ENCODE measurements at regions not wholly inside any gene's neighbourhood (a gene's known extent, or its start where the extent isn't known, plus 50 kb on each side); places are given as distances from the start of the nearest gene placed in this dataset.

GRCh38 chr9:111192650-111193049 is 137.4 kb downstream of the OR2K2 start:
- H3K27ac ChIP-seq: no peak overlapping the region
- ATAC-seq (no peak), DNase-seq (no peak)
- no peaks in the 10 kb centered on the region for H3K4me1 ChIP-seq
- H3K4me3 ChIP-seq: no peak overlapping the region
- TF ChIP-seq, protein P1, sequence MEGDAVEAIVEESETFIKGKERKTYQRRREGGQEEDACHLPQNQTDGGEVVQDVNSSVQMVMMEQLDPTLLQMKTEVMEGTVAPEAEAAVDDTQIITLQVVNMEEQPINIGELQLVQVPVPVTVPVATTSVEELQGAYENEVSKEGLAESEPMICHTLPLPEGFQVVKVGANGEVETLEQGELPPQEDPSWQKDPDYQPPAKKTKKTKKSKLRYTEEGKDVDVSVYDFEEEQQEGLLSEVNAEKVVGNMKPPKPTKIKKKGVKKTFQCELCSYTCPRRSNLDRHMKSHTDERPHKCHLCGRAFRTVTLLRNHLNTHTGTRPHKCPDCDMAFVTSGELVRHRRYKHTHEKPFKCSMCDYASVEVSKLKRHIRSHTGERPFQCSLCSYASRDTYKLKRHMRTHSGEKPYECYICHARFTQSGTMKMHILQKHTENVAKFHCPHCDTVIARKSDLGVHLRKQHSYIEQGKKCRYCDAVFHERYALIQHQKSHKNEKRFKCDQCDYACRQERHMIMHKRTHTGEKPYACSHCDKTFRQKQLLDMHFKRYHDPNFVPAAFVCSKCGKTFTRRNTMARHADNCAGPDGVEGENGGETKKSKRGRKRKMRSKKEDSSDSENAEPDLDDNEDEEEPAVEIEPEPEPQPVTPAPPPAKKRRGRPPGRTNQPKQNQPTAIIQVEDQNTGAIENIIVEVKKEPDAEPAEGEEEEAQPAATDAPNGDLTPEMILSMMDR (IDR thresholded peaks at IDR 0.05): no peak
- no peaks in the 10 kb centered on the region for H3K36me3 ChIP-seq (ENCODE audit: insufficient read depth in 1 of 2, low read depth in 1 of 2)
- intact Hi-C loops (cut with DNase I): no loop called here
- WGBS, 3 donors: 23 to 43% (median 40%) methylated on average over 2 of the region's 2 CpGs
- no peaks in the 10 kb centered on the region for H3K27me3 ChIP-seq (ENCODE audit: insufficient read depth in 3 of 3, low read length in 2 of 3)
- no peaks in the 10 kb centered on the region for H3K9me3 ChIP-seq

DNA sequence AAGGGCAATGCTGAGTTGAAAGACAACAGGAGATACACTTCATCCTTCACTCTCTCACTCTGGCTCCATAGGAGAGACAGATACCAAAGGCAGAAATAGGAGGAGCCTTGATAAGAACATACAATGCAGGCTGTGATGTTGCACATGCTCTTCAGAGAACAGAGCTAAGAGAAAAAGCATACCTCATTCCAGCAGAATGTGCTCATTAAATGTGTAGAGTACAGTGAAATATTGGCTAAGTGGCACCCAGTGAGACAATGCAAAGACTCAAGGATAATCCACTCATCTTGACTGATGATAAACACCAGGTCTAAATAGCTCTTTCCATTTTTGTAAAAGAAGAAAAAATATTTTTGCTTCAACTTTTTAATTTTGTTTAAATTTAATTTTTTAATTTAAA is 139.7 kb downstream of the OR2K2 start:
- H3K36me3 ChIP-seq (ENCODE audit: insufficient read depth in 1 of 2, low read depth in 1 of 2): no peaks in the 10 kb centered on the region
- no peaks in the 10 kb centered on the region for H3K9me3 ChIP-seq
- DNase-seq: no peak
- H3K27ac ChIP-seq: no peak overlapping the region
- no peak for ATAC-seq
- H3K4me1 ChIP-seq: no peaks in the 10 kb centered on the region
- intact Hi-C loops (cut with DNase I): no loop called here
- TF ChIP-seq, protein P1 (IDR thresholded peaks at IDR 0.05): no peak
- no peaks in the 10 kb centered on the region for H3K27me3 ChIP-seq (ENCODE audit: insufficient read depth in 3 of 3, low read length in 2 of 3)
- no peak overlapping the region for H3K4me3 ChIP-seq

GRCh38 chr9:111187376-111187775 is 142.6 kb downstream of the OR2K2 start:
- WGBS, 3 donors: 77 to 100% (median 97%) methylated on average over 1 of the region's 1 CpG
- Histone ChIP-seq H3K4me1 (no peaks in the 10 kb centered on the region), H3K9me3 (no peaks in the 10 kb centered on the region), H3K27ac (no peak overlapping the region), H3K27me3 (ENCODE audit: insufficient read depth in 3 of 3, low read length in 2 of 3) (no peaks in the 10 kb centered on the region), H3K36me3 (ENCODE audit: insufficient read depth in 1 of 2, low read depth in 1 of 2) (no peaks in the 10 kb centered on the region), H3K4me3 (no peak overlapping the region)
- no peak for ATAC-seq
- TF ChIP-seq, protein P1 (IDR thresholded peaks at IDR 0.05): no peak
- intact Hi-C loops (cut with DNase I): no loop called here
- DNase-seq: no peak

DNA sequence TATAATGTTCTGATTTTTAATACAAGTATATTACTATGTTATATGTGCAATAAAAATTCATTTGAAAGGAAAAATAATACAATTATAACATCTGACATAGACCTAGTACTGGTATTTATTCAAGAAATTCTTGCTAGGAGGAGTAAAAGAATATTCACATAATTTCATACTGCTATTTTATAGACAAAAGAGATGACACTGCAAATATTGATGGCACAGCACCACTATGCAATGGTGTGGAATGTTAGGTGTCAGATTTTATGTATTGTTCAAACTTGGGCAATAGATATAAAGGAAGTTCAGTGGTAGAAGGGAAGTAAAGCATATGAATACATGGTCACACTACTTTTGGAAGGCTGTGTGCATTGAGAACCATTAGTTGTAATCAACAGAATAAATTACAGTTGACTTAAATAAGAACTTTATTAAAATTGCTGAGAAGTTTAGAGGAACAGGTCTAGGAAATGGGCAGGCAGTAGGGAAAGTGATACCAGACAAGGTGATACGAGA is 143.9 kb downstream of the OR2K2 start:
- no peaks in the 10 kb centered on the region for H3K36me3 ChIP-seq (ENCODE audit: insufficient read depth in 1 of 2, low read depth in 1 of 2)
- ATAC-seq: no peak
- 82 to 100% (median 91%) methylated on average over 1 of the region's 1 CpG for WGBS, 3 donors
- TF ChIP-seq, protein P1 (IDR thresholded peaks at IDR 0.05): no peak
- no peaks in the 10 kb centered on the region for H3K9me3 ChIP-seq
- H3K4me3 ChIP-seq: no peak overlapping the region
- no peak for DNase-seq
- no peaks in the 10 kb centered on the region for H3K4me1 ChIP-seq
- H3K27me3 ChIP-seq (ENCODE audit: insufficient read depth in 3 of 3, low read length in 2 of 3): no peaks in the 10 kb centered on the region
- no peak overlapping the region for H3K27ac ChIP-seq
- intact Hi-C loops (cut with DNase I): no loop called here

DNA sequence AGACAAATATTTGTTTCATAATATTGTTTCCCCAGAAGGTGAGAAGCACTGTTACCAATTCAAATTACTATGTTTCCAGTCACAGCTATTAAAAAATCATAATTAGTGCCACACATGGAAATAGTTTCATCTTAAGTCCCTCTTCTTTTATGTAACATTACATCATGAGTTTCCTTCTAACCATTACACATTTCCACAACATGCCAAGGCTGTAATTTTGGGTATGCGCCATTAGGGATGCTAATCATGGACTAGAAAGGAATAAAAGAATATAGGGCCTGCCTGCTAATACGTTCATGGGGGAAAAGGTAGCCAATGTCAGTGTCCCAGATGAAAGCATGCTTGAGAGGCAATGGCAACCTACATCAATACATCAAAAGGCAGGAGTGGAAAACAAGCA is 142.5 kb upstream of the LPAR1 start:
- Histone ChIP-seq H3K4me1 (no peaks in the 10 kb centered on the region), H3K4me3 (no peak overlapping the region), H3K9me3 (no peaks in the 10 kb centered on the region), H3K27me3 (ENCODE audit: insufficient read depth in 3 of 3, low read length in 2 of 3) (peaks cover 0 to 3% (median 0%) of the 10 kb centered on the region in 3 donors), H3K27ac (no peak overlapping the region), H3K36me3 (ENCODE audit: insufficient read depth in 1 of 2, low read depth in 1 of 2) (no peaks in the 10 kb centered on the region)
- WGBS, 3 donors: 71 to 84% (median 71%) methylated on average over 2 of the region's 2 CpGs
- TF ChIP-seq, protein P1 (IDR thresholded peaks at IDR 0.05): no peak
- no peak for ATAC-seq
- intact Hi-C loops (cut with DNase I): no loop called here
- DNase-seq: no peak

Data from psoas muscle (tissue), 7 donors.